ENCODE measurements at regions not wholly inside any gene's neighbourhood (a gene's known extent, or its start where the extent isn't known, plus 50 kb on each side); places are given as distances from the start of the nearest gene placed in this dataset.

DNA sequence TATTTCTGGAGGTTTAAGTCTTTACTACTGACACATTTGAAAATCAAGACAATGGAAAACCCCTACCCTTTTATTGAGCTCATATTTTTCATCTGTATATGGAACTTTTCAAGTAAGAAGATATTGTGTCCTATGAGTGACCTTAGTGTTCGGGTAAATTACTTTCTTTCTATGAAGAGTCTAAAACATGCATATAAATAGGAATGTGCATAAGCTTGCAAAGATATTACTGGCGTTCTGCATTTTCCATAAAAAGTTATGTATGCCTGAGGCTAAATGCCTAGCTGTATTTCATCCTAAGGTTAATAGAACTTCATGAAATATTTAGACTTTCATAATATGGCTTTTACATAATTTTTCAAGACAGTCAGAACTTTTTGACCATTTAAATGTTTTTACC is 495.8 kb upstream of the ADAMTS5 start:
- no peaks in the 10 kb centered on the region for H3K36me3 ChIP-seq (ENCODE audit: control insufficient read depth, low read length)
- H3K27me3 ChIP-seq (ENCODE audit: control insufficient read depth, low read length): no peaks in the 10 kb centered on the region
- no peaks in the 10 kb centered on the region for H3K4me1 ChIP-seq (ENCODE audit: control insufficient read depth, low read length)
- no peak for TF ChIP-seq EZH2phosphoT487 (IDR thresholded peaks at IDR 0.05; ENCODE audit: borderline replicate concordance, low read length)
- H3K9me2 ChIP-seq (replicated peaks; ENCODE audit: control insufficient read depth, low read length): no peaks in the 10 kb centered on the region
- no peak overlapping the region for H3K4me3 ChIP-seq (ENCODE audit: low read length)
- 0 out of 2 replicates have a peak, but pooled peaks cover 2% of the 10 kb centered on the region for H3K9me3 ChIP-seq (ENCODE audit: control insufficient read depth, insufficient read depth, low read length)
- H3K79me2 ChIP-seq (ENCODE audit: control insufficient read depth, low read length): no peaks in the 10 kb centered on the region
- no peak overlapping the region for H3K4me2 ChIP-seq (ENCODE audit: low read length)
- no peaks in the 10 kb centered on the region for H3F3A ChIP-seq (ENCODE audit: control insufficient read depth, insufficient read depth)
- no peak overlapping the region for H3K27ac ChIP-seq (ENCODE audit: low read depth, low read length)
- no peaks in the 10 kb centered on the region for H4K20me1 ChIP-seq (ENCODE audit: control insufficient read depth, insufficient read depth, low read depth, low read length)

DNA sequence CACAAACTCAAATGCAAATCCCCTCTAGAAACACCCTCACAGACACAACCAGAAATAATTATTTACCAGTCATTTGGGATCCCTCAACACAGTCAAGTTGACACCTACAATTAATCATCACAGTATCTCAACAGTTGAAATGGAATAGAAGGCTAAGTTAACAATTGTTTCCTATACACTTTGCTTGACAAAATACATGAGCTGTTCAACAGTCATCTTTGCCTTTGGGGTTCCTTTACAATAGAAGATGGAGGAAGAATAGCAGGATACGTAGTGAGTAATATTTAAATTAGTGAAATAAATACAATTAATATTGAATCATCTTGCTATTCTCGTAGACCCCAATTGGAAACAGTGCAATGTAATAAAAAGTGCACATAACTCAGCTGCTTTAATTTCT is 487.3 kb upstream of the ADAMTS5 start:
- Histone ChIP-seq H3K4me1 (ENCODE audit: control insufficient read depth, low read length) (no peaks in the 10 kb centered on the region), H3K4me2 (ENCODE audit: low read length) (no peak overlapping the region), H3K79me2 (ENCODE audit: control insufficient read depth, low read length) (no peaks in the 10 kb centered on the region), H3K4me3 (ENCODE audit: low read length) (no peak overlapping the region), H3K27me3 (ENCODE audit: control insufficient read depth, low read length) (no peaks in the 10 kb centered on the region), H3F3A (ENCODE audit: control insufficient read depth, insufficient read depth) (no peaks in the 10 kb centered on the region), H3K9me3 (ENCODE audit: control insufficient read depth, insufficient read depth, low read length) (no peaks in the 10 kb centered on the region), H3K9me2 (replicated peaks; ENCODE audit: control insufficient read depth, low read length) (no peaks in the 10 kb centered on the region), H4K20me1 (ENCODE audit: control insufficient read depth, insufficient read depth, low read depth, low read length) (no peaks in the 10 kb centered on the region), H3K27ac (ENCODE audit: low read depth, low read length) (no peak overlapping the region), H3K36me3 (ENCODE audit: control insufficient read depth, low read length) (no peaks in the 10 kb centered on the region)
- TF ChIP-seq EZH2phosphoT487 (IDR thresholded peaks at IDR 0.05; ENCODE audit: borderline replicate concordance, low read length) (no peak), CTCF (IDR thresholded peaks at IDR 0.05; ENCODE audit: low read depth, low read length, poor library complexity, severe bottlenecking) (no peak)

GRCh38 chr21:27451116-27451515 is 484.2 kb upstream of the ADAMTS5 start:
- H3K36me3 ChIP-seq (ENCODE audit: control insufficient read depth, low read length): no peaks in the 10 kb centered on the region
- H3K4me1 ChIP-seq (ENCODE audit: control insufficient read depth, low read length): no peaks in the 10 kb centered on the region
- H3K27me3 ChIP-seq (ENCODE audit: control insufficient read depth, low read length): no peaks in the 10 kb centered on the region
- no peaks in the 10 kb centered on the region for H4K20me1 ChIP-seq (ENCODE audit: control insufficient read depth, insufficient read depth, low read depth, low read length)
- no peaks in the 10 kb centered on the region for H3F3A ChIP-seq (ENCODE audit: control insufficient read depth, insufficient read depth)
- no peaks in the 10 kb centered on the region for H3K79me2 ChIP-seq (ENCODE audit: control insufficient read depth, low read length)
- H3K9me3 ChIP-seq (ENCODE audit: control insufficient read depth, insufficient read depth, low read length): no peaks in the 10 kb centered on the region
- no peak for TF ChIP-seq EZH2phosphoT487 (IDR thresholded peaks at IDR 0.05; ENCODE audit: borderline replicate concordance, low read length)
- TF ChIP-seq CTCF (IDR thresholded peaks at IDR 0.05; ENCODE audit: low read depth, low read length, poor library complexity, severe bottlenecking): no peak
- H3K4me3 ChIP-seq (ENCODE audit: low read length): no peak overlapping the region
- H3K4me2 ChIP-seq (ENCODE audit: low read length): no peak overlapping the region
- H3K9me2 ChIP-seq (replicated peaks; ENCODE audit: control insufficient read depth, low read length): 0 out of 2 replicates have a peak, but pooled peaks cover 3% of the 10 kb centered on the region
- no peak overlapping the region for H3K27ac ChIP-seq (ENCODE audit: low read depth, low read length)

DNA sequence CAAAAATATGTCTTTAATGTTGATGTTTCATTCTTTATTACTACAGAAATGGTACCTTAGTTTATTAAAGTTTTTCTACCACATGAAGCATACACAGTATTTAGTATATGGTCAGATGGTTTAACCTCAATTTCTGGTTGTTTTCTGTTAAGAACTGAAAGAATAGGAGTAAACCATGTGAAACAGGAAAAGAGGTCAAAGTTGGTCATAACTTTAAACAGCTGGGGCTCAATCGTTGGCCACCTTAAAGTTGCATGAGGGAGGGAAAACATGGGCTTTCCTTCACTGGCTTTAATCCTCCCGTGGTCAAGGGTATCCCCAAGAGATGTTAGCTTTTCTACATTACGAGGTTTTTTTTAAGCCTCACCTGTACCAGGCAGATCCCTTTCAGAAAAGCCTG is 483.3 kb upstream of the ADAMTS5 start:
- H3K4me2 ChIP-seq (ENCODE audit: low read length): no peak overlapping the region
- H3K27me3 ChIP-seq (ENCODE audit: control insufficient read depth, low read length): no peaks in the 10 kb centered on the region
- no peaks in the 10 kb centered on the region for H3K4me1 ChIP-seq (ENCODE audit: control insufficient read depth, low read length)
- H3K79me2 ChIP-seq (ENCODE audit: control insufficient read depth, low read length): no peaks in the 10 kb centered on the region
- H3K36me3 ChIP-seq (ENCODE audit: control insufficient read depth, low read length): no peaks in the 10 kb centered on the region
- no peaks in the 10 kb centered on the region for H3K9me3 ChIP-seq (ENCODE audit: control insufficient read depth, insufficient read depth, low read length)
- no peaks in the 10 kb centered on the region for H4K20me1 ChIP-seq (ENCODE audit: control insufficient read depth, insufficient read depth, low read depth, low read length)
- H3K9me2 ChIP-seq (replicated peaks; ENCODE audit: control insufficient read depth, low read length): 0 out of 2 replicates have a peak, but pooled peaks cover 3% of the 10 kb centered on the region
- no peaks in the 10 kb centered on the region for H3F3A ChIP-seq (ENCODE audit: control insufficient read depth, insufficient read depth)
- H3K27ac ChIP-seq (ENCODE audit: low read depth, low read length): no peak overlapping the region
- no peak overlapping the region for H3K4me3 ChIP-seq (ENCODE audit: low read length)
- TF ChIP-seq CTCF (IDR thresholded peaks at IDR 0.05; ENCODE audit: low read depth, low read length, poor library complexity, severe bottlenecking) (no peak), EZH2phosphoT487 (IDR thresholded peaks at IDR 0.05; ENCODE audit: borderline replicate concordance, low read length) (no peak)
